ENCODE measurements at regions not wholly inside any gene's neighbourhood (a gene's known extent, or its start where the extent isn't known, plus 50 kb on each side); places are given as distances from the start of the nearest gene placed in this dataset.
"Not testable (repeated sequence)": the region's sequence is repeated elsewhere in the genome, so short reads cannot be mapped to it uniquely, and the experiment has no call there.

- no peak for DNase-seq
Observed at GRCh38 chr4:145293658-145294057, 113.3 kb upstream of the OTUD4 start.

GRCh38 chr4:145290955-145291354 lies 110.6 kb upstream of the OTUD4 start:
- DNase-seq, result no peak

GRCh38 chr4:145289403-145290076 lies 109.2 kb upstream of the OTUD4 start:
- no peak for DNase-seq

DNA sequence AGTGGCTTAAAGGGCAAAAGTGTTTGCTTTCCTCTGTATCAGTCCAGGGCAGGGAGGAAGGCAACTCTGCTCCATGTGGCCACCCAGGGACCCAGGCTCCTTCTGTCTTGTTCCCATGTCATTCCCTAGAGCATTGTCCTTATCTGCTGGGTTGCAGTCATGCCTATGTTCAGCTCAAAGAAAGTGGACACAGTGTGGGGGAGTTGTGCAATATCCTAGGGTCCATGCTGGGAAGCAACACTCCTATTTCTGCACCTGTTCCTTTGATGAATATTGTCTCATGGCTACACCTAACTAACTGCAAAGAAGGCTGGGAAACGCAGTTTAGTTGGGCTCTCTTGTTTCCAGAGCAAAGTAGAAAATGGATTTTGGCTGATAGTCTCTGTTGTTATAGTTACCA lies 107.0 kb upstream of the OTUD4 start:
- DNase-seq, result no peak

- no peak for DNase-seq
Observed at GRCh38 chr4:145285928-145286327, 105.5 kb upstream of the OTUD4 start.

- DNase-seq, result no peak
Observed at GRCh38 chr4:145283909-145284308, 103.5 kb upstream of the OTUD4 start.

DNA sequence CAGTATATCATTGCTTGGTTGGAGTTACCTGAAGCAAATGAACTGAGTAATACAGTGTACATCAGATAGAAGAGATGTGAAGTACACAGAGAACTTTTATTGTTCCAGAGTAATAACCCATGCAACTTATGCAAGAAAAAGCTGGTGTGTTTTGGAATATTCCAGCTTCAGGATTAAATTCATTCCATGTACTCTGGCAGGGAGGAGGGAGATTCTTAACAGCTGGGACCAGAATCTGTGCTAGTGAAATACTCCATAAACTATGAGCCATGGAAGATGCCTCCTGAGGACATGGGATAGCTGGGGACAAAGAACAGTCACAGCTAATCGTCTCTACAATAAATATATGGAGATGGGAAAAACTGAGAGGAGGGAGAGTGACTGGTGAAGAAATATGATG lies 101.6 kb upstream of the OTUD4 start:
- no peak for DNase-seq

- DNase-seq, result no peak
Observed at GRCh38 chr4:145281224-145281623, 100.8 kb upstream of the OTUD4 start.

DNA sequence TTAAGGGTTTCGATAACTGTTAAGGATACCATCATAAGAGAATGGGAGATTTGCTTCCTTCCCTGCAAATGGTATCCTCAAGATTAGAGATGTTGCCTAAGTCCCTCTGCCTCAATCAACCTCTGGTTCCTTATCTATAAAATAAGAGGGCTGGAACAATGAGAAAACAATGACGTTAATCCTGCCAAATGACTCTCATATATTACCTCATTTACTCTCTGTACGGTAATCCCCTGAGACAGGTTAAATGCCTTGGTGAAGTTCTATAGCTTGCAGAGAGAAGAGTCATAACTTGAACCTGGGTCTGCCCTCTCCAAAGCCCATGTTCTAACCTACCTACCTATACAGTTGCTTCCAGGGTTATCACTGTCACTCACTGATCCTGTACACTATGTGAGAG lies 100.2 kb upstream of the OTUD4 start:
- DNase-seq, result no peak

DNA sequence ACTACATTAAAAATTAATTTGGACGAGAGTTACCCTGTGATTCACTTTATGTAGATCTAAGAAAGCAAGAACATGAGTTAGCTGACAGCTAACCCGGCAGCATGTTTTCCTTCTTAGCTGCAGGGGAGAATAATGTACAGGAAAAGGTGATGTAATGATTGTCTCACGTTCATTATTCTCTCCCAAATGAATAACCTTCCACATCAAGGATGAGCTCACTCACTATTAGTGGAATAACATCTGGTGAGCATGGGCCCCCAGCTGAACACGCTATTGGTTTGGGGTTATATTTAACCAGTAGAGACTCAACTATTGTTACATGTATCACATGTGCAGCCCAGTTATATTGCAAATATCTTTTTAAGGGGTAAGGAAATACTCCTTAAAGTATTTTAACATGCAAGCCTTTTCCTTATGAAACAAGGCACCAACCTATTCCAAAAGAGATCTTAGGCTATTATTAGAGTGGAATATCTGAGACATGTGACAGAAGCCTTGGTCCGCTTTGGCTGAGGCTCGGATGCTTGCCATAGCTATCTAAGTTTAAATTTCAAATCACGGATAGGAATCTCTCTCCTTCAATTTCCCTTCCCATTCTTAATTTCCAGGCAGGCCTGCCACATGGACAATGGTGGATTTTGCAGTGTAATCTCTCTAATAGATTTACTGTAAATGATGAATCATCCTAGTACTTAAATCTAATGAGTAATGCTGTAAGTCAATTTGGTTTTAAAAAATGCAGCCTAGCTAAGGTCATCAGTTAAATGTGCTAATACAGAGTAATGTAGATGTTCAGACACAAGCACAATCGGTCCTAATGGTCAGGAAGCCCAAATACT lies 99.0 kb upstream of the OTUD4 start:
- no peak for DNase-seq

DNA sequence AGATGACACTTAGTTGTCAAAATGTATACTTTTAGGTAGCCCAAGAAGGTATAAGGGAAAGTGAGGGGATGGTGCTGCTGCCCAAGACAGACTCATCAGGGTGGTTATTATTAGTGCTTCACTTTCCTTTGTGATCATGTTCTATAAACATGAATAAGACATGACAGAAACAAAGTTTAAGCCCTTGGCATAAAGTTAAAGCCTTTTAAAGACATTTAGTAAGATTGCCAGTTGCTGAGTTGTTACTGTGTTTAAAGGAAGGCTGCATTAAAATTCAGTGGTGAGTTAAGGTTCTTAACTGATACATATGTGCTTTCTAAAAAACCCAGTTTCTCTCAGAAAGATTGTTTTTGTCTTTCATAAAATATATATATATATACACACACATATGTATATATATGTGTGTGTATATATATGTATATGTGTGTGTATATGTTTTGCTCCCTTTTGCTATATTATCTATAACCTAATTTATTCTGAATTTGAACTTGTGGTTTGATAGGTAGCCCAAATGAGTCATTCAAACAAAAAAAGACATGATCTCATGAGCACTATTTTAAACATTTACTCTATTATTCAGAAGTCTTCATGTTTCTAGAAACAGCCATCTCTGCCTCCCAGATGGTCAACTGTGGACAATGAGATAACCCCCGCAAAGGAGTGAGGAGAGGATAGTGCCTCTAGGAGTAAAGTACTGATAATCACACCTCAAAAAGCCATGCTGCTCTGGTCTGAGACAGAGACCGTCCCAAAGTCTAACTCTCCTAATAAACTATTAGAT lies 98.1 kb upstream of the OTUD4 start:
- DNase-seq, result no peak

DNA sequence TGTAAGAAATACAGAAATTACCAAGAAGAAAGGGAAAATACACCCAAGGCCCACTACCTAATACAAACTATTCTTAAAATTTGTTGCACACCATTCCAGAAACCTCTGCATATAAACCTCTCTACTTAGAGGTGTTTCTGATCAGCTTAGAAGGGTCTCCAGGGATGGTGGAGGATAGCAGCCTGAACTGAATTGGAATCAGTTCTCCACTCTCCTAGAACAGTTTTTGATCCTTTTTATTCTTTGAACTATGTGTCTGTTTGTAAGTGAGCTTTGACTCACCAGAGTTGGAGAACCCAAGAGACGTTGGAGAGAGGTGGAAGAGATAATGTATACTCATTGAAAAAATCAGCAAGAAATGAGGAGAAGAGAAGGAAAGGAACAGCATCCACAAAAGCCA lies 96.6 kb upstream of the OTUD4 start:
- no peak for DNase-seq

GRCh38 chr4:145276050-145276449 lies 95.7 kb upstream of the OTUD4 start:
- no peak for DNase-seq

- DNase-seq, result no peak
Observed at GRCh38 chr4:145271194-145271593, 90.8 kb upstream of the OTUD4 start.

DNA sequence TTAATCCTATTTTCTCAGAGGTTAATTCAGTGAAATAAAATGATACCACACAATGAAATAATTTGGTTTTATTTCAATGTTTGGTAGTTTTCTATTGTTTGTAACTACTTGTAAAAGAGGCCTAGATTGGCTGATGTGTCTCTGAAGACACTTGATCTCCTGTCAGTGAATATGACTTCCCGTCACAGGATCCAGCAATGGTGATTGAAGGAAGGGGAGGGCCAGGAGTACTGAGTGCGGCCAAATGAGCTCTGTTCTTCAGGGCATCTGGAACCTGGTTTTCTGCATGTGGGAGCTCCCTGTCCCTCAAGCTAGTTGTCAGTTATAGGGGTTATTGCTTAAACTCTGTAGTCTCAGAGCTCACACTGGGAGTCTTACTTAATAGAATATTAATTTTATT lies 86.5 kb upstream of the OTUD4 start:
- no peak for DNase-seq

- DNase-seq, result no peak
Observed at GRCh38 chr4:145260091-145260490, 79.7 kb upstream of the OTUD4 start.

DNA sequence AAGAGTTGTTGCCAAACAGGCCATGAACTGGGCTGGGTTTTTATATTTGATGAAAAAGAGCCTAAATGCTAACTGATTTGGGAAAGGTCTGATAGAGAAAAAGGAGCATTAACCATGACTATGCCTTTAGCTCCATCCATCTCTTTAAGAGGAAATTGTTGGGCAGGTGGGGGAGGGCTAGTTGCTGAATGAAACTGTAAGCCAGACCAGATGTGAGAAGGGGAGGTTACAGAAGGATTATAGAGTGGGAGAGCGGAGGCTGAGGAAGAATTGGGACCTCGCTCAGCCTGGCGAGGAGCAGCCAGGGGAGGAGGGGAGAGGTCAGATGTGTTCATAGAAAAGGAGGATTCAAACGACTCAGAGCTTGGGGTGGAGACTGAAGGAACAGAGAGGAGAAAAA lies 74.9 kb upstream of the OTUD4 start:
- not testable (repeated sequence) for DNase-seq

DNA sequence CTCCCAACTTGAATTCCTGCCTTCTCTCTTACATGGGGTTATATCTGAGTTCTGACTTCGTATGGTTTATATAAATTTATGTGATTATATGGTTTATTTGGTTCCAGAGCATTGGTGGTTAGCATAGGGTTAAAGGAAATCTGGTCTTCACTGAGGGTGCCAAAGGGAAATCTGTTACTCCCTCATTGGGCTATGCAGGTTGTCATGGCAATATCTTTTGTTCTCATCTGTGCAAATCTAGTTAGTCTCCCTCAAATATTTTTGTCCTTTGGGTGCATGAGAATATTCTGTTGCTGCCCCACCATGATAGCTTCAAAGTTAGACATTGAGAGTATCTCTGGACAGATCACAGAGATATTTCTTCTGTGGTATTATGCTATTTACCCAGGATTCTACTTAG lies 71.8 kb upstream of the OTUD4 start:
- no peak for DNase-seq

DNA sequence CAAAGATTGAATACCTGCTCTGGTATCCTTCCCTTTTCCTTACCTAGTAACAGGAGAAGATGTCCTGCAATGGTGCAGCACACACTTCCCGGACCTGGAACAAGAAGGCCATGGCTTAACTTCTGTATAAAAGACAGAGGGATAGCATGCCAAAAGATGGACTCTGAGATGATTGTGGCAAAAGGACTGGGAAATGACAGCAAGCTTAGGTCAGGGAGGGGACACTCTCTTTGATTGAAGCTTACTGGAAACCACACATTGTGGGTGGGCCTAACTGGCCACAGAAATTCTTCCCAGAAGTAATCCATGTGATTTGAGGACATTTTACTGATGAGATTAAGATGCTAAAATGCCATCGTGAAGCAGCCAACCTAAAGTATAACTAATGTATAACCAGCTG lies 71.0 kb upstream of the OTUD4 start:
- no peak for DNase-seq

DNA sequence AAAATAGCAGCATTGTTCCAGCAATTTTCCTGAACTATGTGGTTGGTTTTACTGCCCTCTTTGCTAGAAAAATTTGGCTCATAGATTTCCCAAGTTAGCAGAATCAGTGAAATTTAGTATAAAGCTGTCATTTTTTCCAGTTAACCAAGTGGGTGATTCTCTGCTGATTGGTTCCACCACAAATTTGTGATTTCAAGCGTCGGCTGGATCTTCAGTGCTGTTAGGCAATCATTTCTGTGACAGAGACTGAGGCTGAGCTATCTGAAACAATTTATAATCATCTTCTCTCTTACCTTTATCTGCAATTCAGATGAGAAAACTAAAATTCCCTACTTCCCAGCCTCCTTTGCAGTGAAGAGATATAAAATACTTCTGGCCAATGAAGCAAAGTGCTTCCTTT lies 68.6 kb upstream of the OTUD4 start:
- DNase-seq, result no peak

DNA sequence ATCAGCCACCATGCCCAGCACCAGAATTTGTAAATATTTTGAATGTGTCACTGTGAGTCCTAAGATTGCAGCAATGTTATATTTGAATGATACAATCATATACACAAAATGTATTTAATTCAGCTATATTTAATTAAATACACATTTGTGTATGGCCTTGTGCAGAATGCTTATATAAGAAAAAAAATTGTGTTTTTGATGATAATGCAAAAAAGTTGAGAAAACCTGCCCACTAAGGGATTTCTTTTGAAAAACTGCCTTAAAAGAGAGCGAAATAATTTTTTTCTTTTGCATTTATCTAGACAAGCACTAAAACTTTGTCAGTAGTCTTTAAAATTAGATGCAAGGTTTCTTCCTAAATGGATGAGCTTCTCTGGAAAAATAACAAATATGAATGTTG lies 68.1 kb upstream of the OTUD4 start:
- DNase-seq, result no peak

DNA sequence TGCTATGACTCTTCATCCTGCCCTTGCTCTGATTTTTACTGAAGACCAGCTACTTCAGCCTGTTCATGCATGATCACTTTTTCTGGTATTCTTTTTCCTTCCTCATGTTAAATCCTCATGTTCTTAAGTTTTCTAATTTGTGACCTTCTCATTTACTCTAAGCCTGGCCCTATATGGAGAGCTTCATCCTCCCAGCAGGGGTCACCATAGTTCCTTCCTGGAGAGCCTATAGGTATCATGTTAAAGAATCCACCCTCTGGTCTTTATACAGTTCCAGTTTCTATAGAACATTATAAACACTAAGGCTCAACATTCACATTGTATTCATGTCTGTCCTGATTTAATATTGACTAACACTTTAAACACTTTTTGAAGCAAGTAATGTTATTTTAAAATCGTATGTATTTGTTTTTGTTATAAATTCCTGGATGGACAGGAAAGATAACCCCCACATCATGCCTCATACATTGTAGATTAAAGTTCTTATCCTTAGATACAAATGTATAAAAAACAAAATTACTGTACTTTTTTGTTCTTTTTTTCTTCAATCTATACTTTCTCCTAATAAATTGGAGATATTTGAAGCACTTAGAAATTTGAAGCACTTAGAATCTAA lies 53.8 kb upstream of the OTUD4 start:
- DNase-seq, result no peak

DNA sequence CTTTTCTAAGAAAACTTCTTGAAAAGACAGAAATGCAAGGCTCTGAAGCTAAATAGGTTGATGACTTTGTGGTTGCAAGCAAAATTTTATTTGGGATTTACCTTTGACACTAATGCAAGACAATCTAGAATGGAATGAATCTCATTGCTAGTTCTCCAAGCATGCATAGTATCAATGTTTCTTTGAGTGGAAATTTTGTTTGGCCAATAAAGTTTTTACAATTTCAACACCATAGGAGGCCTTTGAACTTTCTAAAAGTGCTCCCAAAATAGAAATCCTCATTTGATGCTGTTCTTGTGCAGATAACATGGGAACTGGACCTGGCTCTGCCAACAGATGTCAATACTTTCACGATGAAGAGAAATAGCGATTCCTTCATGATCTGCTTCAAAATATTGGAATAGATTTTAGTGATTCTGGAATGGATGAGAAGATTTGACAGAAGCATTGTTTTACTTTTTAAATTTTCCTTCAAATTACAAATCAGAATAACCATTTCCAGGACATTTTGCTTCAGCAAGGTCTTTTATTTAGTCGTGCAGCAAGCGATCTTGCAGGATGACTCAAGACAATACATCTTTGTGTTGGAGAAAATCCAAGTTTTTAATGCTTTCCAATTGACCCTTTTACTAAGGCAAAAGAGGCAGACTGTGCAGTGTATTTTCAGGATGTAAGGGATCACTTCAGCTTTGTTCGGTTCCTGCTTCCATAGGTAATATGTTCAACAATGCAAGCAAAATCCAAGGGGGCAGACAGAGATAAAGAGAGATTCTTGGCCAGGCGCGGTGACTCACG lies 51.7 kb upstream of the OTUD4 start:
- DNase-seq, result no peak

Data from activated CD4-positive, CD25-positive, alpha-beta regulatory T cell treated with anti-CD3 and anti-CD28 coated beads, Interleukin-2, amount 50 U/mL, for 72 hours (primary cell).